SK-N-SH (cell line): ENCODE measurements at regions not wholly inside any gene's neighbourhood (a gene's known extent, or its start where the extent isn't known, plus 50 kb on each side); places are given as distances from the start of the nearest gene placed in this dataset.

ENCODE experiments used
- CTCF ChIA-PET: fragments of 300-600, 350-600 bp; formaldehyde crosslinking; extraction: SDS; loops from one replicate; lab custom pipeline; 2021; lab: Yijun Ruan, JAX
- POLR2A ChIA-PET: fragments of 350-600 bp; sonication (Branson Sonifier 250); formaldehyde crosslinking; extraction: SDS; loops from one replicate; lab custom pipeline; 2020; ENCODE audit warnings: antibody characterized with exemption, inconsistent platforms; lab: Yijun Ruan, JAX
- DNase-seq: peaks from one replicate; pipeline ENCODE4 v3.0.0; 2012
- H2AFZ ChIP-seq: fragments of 200-600 bp; sonication (generic); 2 replicates; pipeline ENCODE4 v1.8.1; 2016; ENCODE audit warnings: antibody characterized with exemption, mild to moderate bottlenecking, low read depth
- H3F3A ChIP-seq: fragments of 200-600 bp; sonication (generic); replicated peaks from 2 replicates; pipeline ENCODE3; 2016; ENCODE audit warnings: antibody characterized with exemption, mild to moderate bottlenecking; ENCODE audit not compliant: insufficient read depth
- H3K27ac ChIP-seq, 2 experiments: fragments of 200-500 bp in 1 of 2; fragments of 200-600 bp in 1 of 2; sonication (Bioruptor generic) in 1 of 2; sonication (generic), shearing (Covaris generic) in 1 of 2; 2 replicates each; pipeline versions ENCODE4 v1.5.1 to v1.6.1; 2014 to 2016; ENCODE audit warnings: low read depth in 2 of 2, inconsistent platforms in 1 of 2, low read length in 1 of 2, mild to moderate bottlenecking in 1 of 2, mixed read lengths in 1 of 2
- H3K27me3 ChIP-seq: fragments of 200-600 bp; sonication (generic), shearing (Covaris generic); 2 replicates; pipeline ENCODE4 v1.6.1; 2016; ENCODE audit warnings: mixed run types; ENCODE audit not compliant: insufficient read depth
- H3K36me3 ChIP-seq, 2 experiments: fragments of 200-500 bp in 1 of 2; fragments of 200-600 bp in 1 of 2; sonication (Bioruptor generic) in 1 of 2; sonication (generic) in 1 of 2; replicated peaks in 1 of 2; 2 replicates each; pipeline versions ENCODE3 to v1.5.1; 2014 to 2016; ENCODE audit warnings: low read length in 1 of 2, mild to moderate bottlenecking in 1 of 2; ENCODE audit not compliant: insufficient read depth in 2 of 2, control insufficient read depth in 1 of 2
- H3K4me1 ChIP-seq, 2 experiments: fragments of 200-500 bp in 1 of 2; fragments of 200-600 bp in 1 of 2; sonication (Bioruptor generic) in 1 of 2; sonication (generic), shearing (Covaris generic) in 1 of 2; 2 replicates each; pipeline versions ENCODE4 v1.5.1 to v1.6.1; 2014 to 2016; ENCODE audit warnings: low read depth in 1 of 2, low read length in 1 of 2, mixed run types in 1 of 2; ENCODE audit not compliant: insufficient read depth in 2 of 2, control insufficient read depth in 1 of 2
- H3K4me2 ChIP-seq: fragments of 200-600 bp; sonication (generic), shearing (Covaris generic); 2 replicates; pipeline ENCODE4 v1.6.1; 2017; ENCODE audit warnings: mixed run types
- H3K4me3 ChIP-seq, 2 experiments: fragments of 200-500 bp in 1 of 2; fragments of 200-600 bp in 1 of 2; sonication (Bioruptor generic) in 1 of 2; sonication (generic), shearing (Covaris generic) in 1 of 2; 2 replicates each; pipeline versions ENCODE4 v1.5.1 to v1.8.1; 2014 to 2016; ENCODE audit warnings: low read depth in 2 of 2, inconsistent platforms in 1 of 2, low read length in 1 of 2, mild to moderate bottlenecking in 1 of 2, mixed read lengths in 1 of 2, moderate library complexity in 1 of 2
- H3K79me2 ChIP-seq: fragments of 200-600 bp; sonication (generic); 2 replicates; pipeline ENCODE4 v1.8.1; 2017; ENCODE audit warnings: mild to moderate bottlenecking; ENCODE audit not compliant: insufficient read depth
- H3K9ac ChIP-seq: fragments of 200-600 bp; sonication (generic); 2 replicates; pipeline ENCODE4 v1.6.1; 2017; ENCODE audit warnings: mixed run types
- H3K9me2 ChIP-seq: fragments of 200-600 bp; sonication (generic); 2 replicates; pipeline ENCODE4 v1.6.1; 2017; ENCODE audit warnings: mixed run types
- H3K9me3 ChIP-seq: fragments of 200-600 bp; sonication (generic); 2 replicates; pipeline ENCODE4 v1.6.1; 2017; ENCODE audit warnings: mixed run types, mild to moderate bottlenecking, moderate library complexity
- H4K20me1 ChIP-seq: fragments of 200-600 bp; sonication (generic); 2 replicates; pipeline ENCODE4 v1.6.1; 2017; ENCODE audit warnings: mild to moderate bottlenecking, mixed run types; ENCODE audit not compliant: insufficient read depth
- ELF1 ChIP-seq: IDR thresholded peaks from 2 replicates; pipeline ENCODE4 v1.4.0; 2012
- EZH2phosphoT487 ChIP-seq: fragments of 200-600 bp; sonication (generic); IDR thresholded peaks from 2 replicates; pipeline ENCODE4 v1.6.1; 2017; ENCODE audit warnings: low read depth, mixed run types, mild to moderate bottlenecking, antibody characterized with exemption, moderate library complexity, borderline replicate concordance
- GABPA ChIP-seq: IDR thresholded peaks from 2 replicates; pipeline ENCODE4 v1.4.0; 2012; ENCODE audit warnings: low read depth, mild to moderate bottlenecking
- GATA2 ChIP-seq: sonication (generic); formaldehyde crosslinking; IDR thresholded peaks from 2 replicates; pipeline ENCODE4 v1.5.0; 2020; ENCODE audit warnings: mild to moderate bottlenecking, missing genetic modification reagents
- JUND ChIP-seq: IDR thresholded peaks from 2 replicates; pipeline ENCODE4 v1.4.0; 2012
- MEF2A ChIP-seq: IDR thresholded peaks from 2 replicates; pipeline ENCODE4 v1.4.0; 2012; ENCODE audit warnings: low read depth, borderline replicate concordance
- NRF1 ChIP-seq: IDR thresholded peaks from 2 replicates; pipeline ENCODE4 v1.6.1; 2012; ENCODE audit warnings: low read depth, mild to moderate bottlenecking, low read length
- POLR2AphosphoS5 ChIP-seq: IDR thresholded peaks from 2 replicates; pipeline ENCODE4 v1.6.1; 2012; ENCODE audit warnings: low read depth, low read length
- RAD21 ChIP-seq: IDR thresholded peaks from 2 replicates; pipeline ENCODE4 v1.6.1; 2012; ENCODE audit warnings: mild to moderate bottlenecking, low read length
- RCOR1 ChIP-seq: fragments of 150-350 bp; IDR thresholded peaks from 2 replicates; pipeline ENCODE4 v1.6.1; 2017; ENCODE audit warnings: antibody characterized with exemption, low read length
- RFX5 ChIP-seq: IDR thresholded peaks from 2 replicates; pipeline ENCODE4 v1.6.1; 2012; ENCODE audit warnings: mild to moderate bottlenecking, improper control_type of control experiment, low read length
- SMC3 ChIP-seq: IDR thresholded peaks from 2 replicates; pipeline ENCODE4 v1.6.1; 2012; ENCODE audit warnings: low read depth, low read length, improper control_type of control experiment
- TAF1 ChIP-seq: IDR thresholded peaks from 2 replicates; pipeline ENCODE4 v1.6.1; 2012; ENCODE audit warnings: low read depth, mild to moderate bottlenecking, low read length, moderate library complexity, borderline replicate concordance
- TEAD4 ChIP-seq: IDR thresholded peaks from 2 replicates; pipeline ENCODE4 v1.4.0; 2012; ENCODE audit warnings: mild to moderate bottlenecking, borderline replicate concordance; ENCODE audit not compliant: insufficient read depth
- whole genome bisulfite sequencing: methylation state at CpG from one replicate; pipeline ENCODE4 v1.1.6; 2017; ENCODE audit warnings: low lambda C conversion rate; 5-methylcytosine and 5-hydroxymethylcytosine counted together
- TF ChIP-seq, protein P1 (sequence below): IDR thresholded peaks from 2 replicates; pipeline ENCODE4 v1.4.0; 2012; ENCODE audit warnings: low read depth, borderline replicate concordance
- TF ChIP-seq, protein P2 (sequence below): fragments of 150-350 bp; IDR thresholded peaks from 2 replicates; pipeline ENCODE4 v1.6.1; 2016; ENCODE audit warnings: mild to moderate bottlenecking, low read depth, low read length
- TF ChIP-seq, protein P3 (sequence below): IDR thresholded peaks from 2 replicates; pipeline ENCODE4 v1.4.0; 2012; ENCODE audit warnings: low read depth
- TF ChIP-seq, protein P4 (sequence below): IDR thresholded peaks from 2 replicates; pipeline ENCODE4 v1.4.0; 2012; ENCODE audit warnings: low read depth, borderline replicate concordance
- TF ChIP-seq, protein P5 (sequence below): fragments of 200-600 bp; sonication (generic); IDR thresholded peaks from 2 replicates; pipeline ENCODE4 v1.6.1; 2017; ENCODE audit warnings: antibody characterized with exemption, mild to moderate bottlenecking, moderate library complexity

DNA sequence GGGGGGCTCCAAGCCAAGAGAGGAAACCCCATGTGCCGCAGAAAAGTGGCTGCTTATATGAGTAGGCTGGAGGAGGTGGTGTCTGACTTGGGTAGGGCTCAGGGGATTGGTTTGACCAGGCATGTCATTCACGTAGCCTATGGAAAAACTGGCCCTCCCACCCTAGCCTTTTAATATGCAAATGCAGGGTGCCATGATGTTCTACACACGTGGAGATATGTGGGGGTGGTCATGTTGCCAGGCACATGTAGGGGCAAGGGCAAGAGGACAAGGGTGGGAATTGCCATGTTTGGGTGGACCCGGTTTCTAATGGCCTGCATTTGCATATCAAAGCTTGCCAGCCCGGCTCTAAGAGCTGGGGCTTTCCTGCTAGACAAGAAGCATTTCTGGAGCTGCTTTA, 86.9 kb upstream of the SHISA3 start:
- Histone ChIP-seq H3F3A (no peaks in the 10 kb centered on the region), H2AFZ (no peak overlapping the region), H3K9ac (no peak overlapping the region), H3K36me3 (no peaks in the 10 kb centered on the region), H3K4me2 (no peak overlapping the region), H3K4me3 (no peak overlapping the region), H3K9me2 (no peaks in the 10 kb centered on the region), H3K27ac (peak overlapping the region in 1 of 2 experiments; percentile 100; a peak in 2 of 4 replicates), H3K4me1 (peaks cover 0 to 57% of the 10 kb centered on the region in 2 experiments; a peak in 2 of 4 replicates), H3K79me2 (no peaks in the 10 kb centered on the region), H4K20me1 (no peaks in the 10 kb centered on the region), H3K9me3 (no peaks in the 10 kb centered on the region), H3K27me3 (no peaks in the 10 kb centered on the region)
- 52% methylated on average over 4 of the region's 5 CpGs for WGBS
- CTCF ChIA-PET, result interaction anchor here (0.9 to 1.1 kb wide), 3 partner anchors 43 to 366 kb away, joined by 3 to 4 read pairs (median 4); no protein-coding TSS in a partner anchor
- TF ChIP-seq MEF2A, result no peak
- no peak for TF ChIP-seq TEAD4
- TF ChIP-seq JUND, result no peak
- no peak for TF ChIP-seq EZH2phosphoT487
- TF ChIP-seq RAD21, result no peak
- TF ChIP-seq, protein P1, sequence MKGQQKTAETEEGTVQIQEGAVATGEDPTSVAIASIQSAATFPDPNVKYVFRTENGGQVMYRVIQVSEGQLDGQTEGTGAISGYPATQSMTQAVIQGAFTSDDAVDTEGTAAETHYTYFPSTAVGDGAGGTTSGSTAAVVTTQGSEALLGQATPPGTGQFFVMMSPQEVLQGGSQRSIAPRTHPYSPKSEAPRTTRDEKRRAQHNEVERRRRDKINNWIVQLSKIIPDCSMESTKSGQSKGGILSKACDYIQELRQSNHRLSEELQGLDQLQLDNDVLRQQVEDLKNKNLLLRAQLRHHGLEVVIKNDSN, result no peak
- TF ChIP-seq NRF1, result no peak
- TF ChIP-seq SMC3, result no peak
- no peak for TF ChIP-seq RFX5
- TF ChIP-seq POLR2AphosphoS5, result no peak
- POLR2A ChIA-PET, result no interaction called here
- DNase-seq, result no peak

DNA sequence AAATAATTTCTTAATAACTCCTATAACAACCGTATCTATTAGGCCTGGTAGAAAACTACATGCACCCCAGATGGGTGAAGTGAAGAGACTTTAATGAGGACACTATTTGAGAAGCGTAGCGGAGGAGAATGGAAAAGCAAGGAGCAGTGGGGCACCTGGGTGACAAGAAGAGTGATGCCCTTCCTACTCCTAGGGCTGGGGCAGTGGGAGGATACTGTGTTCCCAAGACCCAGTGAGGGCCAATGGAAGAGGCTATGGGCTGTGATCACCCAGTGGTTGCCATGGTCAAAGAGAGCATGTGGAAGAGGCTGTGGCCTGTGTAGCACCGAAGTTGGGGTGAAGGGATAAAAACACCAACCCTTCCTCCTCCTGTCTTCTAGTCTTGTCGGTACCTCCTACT, 86.5 kb upstream of the SHISA3 start:
- Histone ChIP-seq H3F3A (no peaks in the 10 kb centered on the region), H3K9me3 (no peaks in the 10 kb centered on the region), H3K36me3 (no peaks in the 10 kb centered on the region), H3K27me3 (no peaks in the 10 kb centered on the region), H3K4me2 (no peak overlapping the region), H3K9me2 (no peaks in the 10 kb centered on the region), H3K27ac (peak overlapping the region in 1 of 2 experiments; percentile 100; a peak in 2 of 4 replicates), H2AFZ (no peak overlapping the region), H3K4me3 (no peak overlapping the region), H4K20me1 (no peaks in the 10 kb centered on the region), H3K9ac (no peak overlapping the region), H3K79me2 (no peaks in the 10 kb centered on the region), H3K4me1 (peaks cover 0 to 52% of the 10 kb centered on the region in 2 experiments; a peak in 2 of 4 replicates)
- TF ChIP-seq, protein P2, sequence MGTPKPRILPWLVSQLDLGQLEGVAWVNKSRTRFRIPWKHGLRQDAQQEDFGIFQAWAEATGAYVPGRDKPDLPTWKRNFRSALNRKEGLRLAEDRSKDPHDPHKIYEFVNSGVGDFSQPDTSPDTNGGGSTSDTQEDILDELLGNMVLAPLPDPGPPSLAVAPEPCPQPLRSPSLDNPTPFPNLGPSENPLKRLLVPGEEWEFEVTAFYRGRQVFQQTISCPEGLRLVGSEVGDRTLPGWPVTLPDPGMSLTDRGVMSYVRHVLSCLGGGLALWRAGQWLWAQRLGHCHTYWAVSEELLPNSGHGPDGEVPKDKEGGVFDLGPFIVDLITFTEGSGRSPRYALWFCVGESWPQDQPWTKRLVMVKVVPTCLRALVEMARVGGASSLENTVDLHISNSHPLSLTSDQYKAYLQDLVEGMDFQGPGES, result no peak
- TF ChIP-seq RCOR1, result no peak
- TF ChIP-seq, protein P3, sequence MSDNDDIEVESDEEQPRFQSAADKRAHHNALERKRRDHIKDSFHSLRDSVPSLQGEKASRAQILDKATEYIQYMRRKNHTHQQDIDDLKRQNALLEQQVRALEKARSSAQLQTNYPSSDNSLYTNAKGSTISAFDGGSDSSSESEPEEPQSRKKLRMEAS, result no peak
- TF ChIP-seq, protein P4, sequence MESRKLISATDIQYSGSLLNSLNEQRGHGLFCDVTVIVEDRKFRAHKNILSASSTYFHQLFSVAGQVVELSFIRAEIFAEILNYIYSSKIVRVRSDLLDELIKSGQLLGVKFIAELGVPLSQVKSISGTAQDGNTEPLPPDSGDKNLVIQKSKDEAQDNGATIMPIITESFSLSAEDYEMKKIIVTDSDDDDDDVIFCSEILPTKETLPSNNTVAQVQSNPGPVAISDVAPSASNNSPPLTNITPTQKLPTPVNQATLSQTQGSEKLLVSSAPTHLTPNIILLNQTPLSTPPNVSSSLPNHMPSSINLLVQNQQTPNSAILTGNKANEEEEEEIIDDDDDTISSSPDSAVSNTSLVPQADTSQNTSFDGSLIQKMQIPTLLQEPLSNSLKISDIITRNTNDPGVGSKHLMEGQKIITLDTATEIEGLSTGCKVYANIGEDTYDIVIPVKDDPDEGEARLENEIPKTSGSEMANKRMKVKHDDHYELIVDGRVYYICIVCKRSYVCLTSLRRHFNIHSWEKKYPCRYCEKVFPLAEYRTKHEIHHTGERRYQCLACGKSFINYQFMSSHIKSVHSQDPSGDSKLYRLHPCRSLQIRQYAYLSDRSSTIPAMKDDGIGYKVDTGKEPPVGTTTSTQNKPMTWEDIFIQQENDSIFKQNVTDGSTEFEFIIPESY, result no peak
- TF ChIP-seq SMC3, result no peak
- TF ChIP-seq JUND, result no peak
- no peak for TF ChIP-seq TAF1
- TF ChIP-seq ELF1, result no peak
- TF ChIP-seq GABPA, result no peak
- TF ChIP-seq GATA2 (CRISPR knock-in tag), result no peak
- no peak for TF ChIP-seq EZH2phosphoT487
- TF ChIP-seq, protein P5, sequence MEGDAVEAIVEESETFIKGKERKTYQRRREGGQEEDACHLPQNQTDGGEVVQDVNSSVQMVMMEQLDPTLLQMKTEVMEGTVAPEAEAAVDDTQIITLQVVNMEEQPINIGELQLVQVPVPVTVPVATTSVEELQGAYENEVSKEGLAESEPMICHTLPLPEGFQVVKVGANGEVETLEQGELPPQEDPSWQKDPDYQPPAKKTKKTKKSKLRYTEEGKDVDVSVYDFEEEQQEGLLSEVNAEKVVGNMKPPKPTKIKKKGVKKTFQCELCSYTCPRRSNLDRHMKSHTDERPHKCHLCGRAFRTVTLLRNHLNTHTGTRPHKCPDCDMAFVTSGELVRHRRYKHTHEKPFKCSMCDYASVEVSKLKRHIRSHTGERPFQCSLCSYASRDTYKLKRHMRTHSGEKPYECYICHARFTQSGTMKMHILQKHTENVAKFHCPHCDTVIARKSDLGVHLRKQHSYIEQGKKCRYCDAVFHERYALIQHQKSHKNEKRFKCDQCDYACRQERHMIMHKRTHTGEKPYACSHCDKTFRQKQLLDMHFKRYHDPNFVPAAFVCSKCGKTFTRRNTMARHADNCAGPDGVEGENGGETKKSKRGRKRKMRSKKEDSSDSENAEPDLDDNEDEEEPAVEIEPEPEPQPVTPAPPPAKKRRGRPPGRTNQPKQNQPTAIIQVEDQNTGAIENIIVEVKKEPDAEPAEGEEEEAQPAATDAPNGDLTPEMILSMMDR, result no peak
- TF ChIP-seq TEAD4, result no peak
- TF ChIP-seq MEF2A, result no peak
- ChIA-PET POLR2A (no interaction called here), CTCF (interaction anchor here (0.9 to 1.1 kb wide), 3 partner anchors 43 to 366 kb away, joined by 3 to 4 read pairs (median 4); no protein-coding TSS in a partner anchor)
- 46% methylated on average over 5 of the region's 5 CpGs for WGBS
- no peak for DNase-seq
